ENCODE measurements at regions not wholly inside any gene's neighbourhood (a gene's known extent, or its start where the extent isn't known, plus 50 kb on each side); places are given as distances from the start of the nearest gene placed in this dataset.

DNA sequence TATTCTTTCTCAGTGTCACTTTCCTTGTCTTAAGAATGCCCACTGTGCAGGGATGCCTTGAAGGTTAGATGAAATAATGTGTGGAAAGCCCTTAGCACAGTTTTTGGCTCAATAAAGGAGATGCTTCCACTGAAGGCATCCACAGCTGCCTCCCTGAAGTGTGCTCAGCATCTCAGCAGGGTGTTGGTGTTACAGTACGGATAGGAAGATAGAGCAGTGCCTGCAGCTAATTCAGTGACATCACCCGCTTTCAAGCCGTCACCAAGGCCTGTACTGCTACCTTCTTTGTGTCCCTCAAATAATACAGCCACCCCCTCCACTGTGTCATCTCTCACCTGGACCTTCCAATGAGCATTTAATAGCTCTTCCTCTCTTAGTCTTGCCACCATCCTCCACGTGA is 59.0 kb downstream of the NDUFS5 start:
- in situ Hi-C loops (cut with HindIII; ENCODE audit: low pct_unique_long_range_greater_than_20kb, low sequenced_read_pairs): no loop called here
- DNase-seq (ENCODE audit: low read depth, low spot score): no peak

DNA sequence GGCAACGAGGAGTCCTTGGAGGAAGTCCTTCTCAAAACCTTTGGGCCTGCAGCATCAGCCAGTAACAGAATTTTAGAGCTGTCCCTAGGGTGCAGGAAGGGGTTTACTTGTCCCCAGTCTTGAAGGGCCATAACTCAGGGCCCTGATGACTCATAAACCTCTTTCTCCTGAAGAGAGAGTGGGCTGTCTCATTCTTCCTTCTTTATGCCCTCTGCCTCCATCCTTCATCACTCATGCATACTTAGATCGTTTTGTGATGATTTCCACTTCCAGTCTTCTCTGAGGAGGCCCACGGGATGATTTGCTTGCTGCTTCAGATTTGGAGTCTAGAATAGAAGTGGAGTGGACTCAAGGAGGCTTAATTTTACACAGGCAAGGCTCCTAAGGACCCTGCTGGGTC is 60.2 kb downstream of the NDUFS5 start:
- no peak for DNase-seq (ENCODE audit: low read depth, low spot score)
- in situ Hi-C loops (cut with HindIII; ENCODE audit: low pct_unique_long_range_greater_than_20kb, low sequenced_read_pairs): no loop called here

DNA sequence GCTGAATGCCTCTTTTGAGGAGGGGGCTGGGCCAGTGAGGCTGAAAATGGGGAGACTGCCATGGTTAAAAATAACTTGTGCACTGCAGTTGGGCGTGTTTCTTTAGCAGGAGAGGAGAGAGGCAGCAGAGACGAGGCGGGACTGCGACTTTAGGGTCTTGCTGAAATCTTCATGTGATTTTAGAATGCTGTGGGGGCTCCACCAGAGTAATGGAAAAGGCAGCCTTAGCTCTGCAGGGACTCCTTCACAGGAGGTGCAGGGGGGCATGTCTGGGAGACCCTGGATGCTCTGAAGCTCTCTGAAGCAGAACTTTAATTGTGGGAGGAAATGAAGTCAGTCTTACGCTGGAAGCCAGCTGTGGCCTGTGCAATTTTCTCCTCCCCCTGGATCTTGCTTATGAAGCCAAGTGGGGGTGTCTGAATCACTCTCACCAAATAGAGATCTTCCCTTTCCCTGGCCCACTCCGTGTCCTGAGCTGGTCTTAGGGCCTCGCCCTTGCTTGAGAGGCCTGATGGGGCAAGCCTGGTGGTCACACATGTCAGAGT is 60.8 kb downstream of the NDUFS5 start:
- in situ Hi-C loops (cut with HindIII; ENCODE audit: low pct_unique_long_range_greater_than_20kb, low sequenced_read_pairs): no loop called here
- no peak for DNase-seq (ENCODE audit: low read depth, low spot score)

DNA sequence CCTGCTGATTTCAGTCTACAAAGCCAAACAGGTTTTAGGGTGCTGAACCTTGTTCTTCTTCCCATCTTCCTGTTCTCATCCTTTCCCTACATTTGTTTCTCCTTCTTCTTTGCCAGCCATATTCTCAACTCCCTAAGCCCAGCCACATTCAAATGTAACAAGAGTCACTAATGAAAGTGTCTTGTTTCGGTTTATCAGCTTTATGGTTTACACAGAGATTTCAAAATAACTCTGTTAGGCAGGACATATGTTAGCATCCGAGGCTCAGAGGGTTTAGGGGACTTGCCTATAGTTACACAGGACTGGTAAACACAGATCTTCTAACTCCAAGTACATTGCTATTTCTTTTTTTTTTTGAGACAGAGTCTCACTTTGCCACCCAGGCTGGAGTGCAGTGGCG is 61.3 kb downstream of the NDUFS5 start:
- in situ Hi-C loops (cut with HindIII; ENCODE audit: low pct_unique_long_range_greater_than_20kb, low sequenced_read_pairs): no loop called here
- DNase-seq (ENCODE audit: low read depth, low spot score): no peak

DNA sequence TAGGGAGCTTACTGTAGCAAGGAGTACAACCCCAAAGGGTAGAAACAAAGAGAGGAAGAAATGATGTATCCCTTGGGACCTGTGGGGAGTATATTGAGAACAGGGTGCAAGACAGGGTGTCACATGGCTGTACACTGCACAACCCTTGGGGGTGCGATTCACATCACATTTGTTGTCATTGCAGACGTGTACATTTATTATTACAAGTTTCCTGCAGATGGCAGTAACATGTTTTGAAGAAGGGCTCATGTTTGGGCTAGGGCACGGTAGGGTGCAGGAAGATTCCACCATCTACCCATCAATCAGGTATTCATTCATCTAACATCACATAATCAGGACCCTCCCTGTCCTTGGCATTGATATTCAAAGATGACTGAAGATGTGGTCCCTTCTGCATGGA is 62.5 kb downstream of the NDUFS5 start:
- in situ Hi-C loops (cut with HindIII; ENCODE audit: low pct_unique_long_range_greater_than_20kb, low sequenced_read_pairs): no loop called here
- no peak for DNase-seq (ENCODE audit: low read depth, low spot score)

DNA sequence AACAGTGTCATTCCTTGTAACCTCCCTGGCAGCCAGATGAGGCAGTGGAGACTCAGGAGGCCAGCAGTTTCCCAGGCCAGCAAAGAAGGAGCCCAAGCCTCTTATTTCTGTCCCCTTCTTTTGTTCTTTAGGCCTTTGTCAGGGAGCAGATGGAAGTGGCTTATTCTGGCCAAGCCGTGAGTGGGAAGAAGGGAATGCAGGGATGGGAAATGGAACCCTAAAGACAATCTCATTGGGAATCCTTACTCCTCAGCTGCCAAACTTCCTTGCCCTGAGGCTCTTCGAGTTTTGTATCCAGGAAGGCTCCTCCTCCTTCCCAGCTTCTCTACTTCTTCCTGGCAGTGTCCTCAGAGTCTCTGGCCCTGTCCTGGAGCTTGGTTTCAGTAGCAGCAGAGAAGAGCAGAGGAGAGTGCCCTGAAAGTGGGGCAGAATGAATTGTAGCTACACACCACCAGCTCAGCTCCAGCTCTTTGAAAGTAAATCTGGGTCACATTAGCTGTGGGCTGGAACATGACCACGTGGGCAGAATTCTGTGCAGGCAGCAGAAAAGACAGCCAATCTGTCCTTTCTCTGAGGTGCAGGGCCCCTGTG is 63.9 kb downstream of the NDUFS5 start:
- in situ Hi-C loops (cut with HindIII; ENCODE audit: low pct_unique_long_range_greater_than_20kb, low sequenced_read_pairs): no loop called here
- DNase-seq (ENCODE audit: low read depth, low spot score): peak; percentile 37

DNA sequence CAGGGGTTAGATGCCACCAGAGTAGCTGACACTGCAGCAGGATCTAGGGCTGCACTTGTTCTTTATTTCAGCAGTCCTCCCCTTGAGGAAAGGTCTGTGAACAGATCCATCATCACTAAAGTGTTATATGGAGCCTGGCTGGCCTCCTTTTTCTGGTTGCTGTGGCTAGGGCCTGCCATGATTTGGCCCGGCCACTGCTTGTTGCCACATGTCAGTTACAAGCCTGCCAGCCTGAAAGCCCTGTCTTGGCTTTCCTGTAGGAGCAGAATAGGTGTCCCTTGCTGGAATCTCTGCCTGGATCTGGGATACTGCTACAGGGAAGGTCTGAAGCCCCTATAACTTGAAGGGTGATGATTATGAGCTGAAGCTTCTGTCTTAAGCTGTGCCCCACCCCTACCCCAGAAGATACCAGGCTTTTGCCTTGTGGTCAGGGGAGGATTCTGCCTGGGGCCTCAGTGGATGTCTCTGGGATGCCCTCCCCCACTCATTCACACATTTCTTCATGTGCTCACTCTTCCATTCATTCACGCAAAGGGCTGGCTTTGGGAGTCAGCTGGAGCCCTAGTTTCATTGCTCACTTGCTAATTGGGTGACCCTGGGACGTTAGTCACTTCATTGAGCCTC is 64.7 kb downstream of the NDUFS5 start:
- DNase-seq (ENCODE audit: low read depth, low spot score): no peak
- in situ Hi-C loops (cut with HindIII; ENCODE audit: low pct_unique_long_range_greater_than_20kb, low sequenced_read_pairs): no loop called here

DNA sequence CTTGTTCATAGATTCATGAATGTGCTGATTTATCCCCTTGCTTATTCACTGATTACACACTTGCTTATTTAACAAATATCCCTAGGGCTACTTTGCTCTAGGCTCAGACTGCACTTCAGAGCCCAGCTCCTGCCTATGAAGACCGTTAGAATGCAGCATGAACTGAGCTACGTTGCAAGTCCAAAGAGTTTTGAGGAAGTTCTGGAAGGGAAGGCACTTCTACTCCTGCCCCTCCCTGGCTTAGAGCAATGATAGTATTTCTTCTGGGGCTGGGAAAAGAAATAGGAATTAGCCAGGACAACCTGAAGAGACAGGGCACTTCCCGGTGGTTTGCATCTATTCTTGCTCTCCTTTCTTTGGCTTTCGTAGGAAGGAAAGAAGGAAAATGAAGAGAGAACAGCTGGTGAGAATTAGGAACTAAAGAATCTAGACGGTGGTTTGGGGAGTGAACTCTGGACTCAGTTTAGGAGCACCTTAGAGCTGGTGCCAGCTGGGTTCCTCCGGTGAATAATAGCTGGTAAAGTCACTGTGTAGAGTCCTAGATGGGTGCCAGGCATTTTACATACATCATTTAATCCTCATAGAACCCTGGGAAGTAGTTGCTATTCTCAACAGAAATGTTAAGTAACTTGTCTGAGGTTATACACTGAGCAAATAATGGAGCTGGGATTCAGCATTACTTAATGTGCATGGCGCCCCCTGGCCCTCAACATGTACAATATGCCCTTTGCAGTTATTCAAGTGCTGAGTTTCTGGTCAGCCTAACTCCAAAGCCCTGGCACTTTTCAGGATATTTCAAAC is 65.9 kb downstream of the NDUFS5 start:
- DNase-seq (ENCODE audit: low read depth, low spot score): peak; percentile 72
- in situ Hi-C loops (cut with HindIII; ENCODE audit: low pct_unique_long_range_greater_than_20kb, low sequenced_read_pairs): no loop called here

DNA sequence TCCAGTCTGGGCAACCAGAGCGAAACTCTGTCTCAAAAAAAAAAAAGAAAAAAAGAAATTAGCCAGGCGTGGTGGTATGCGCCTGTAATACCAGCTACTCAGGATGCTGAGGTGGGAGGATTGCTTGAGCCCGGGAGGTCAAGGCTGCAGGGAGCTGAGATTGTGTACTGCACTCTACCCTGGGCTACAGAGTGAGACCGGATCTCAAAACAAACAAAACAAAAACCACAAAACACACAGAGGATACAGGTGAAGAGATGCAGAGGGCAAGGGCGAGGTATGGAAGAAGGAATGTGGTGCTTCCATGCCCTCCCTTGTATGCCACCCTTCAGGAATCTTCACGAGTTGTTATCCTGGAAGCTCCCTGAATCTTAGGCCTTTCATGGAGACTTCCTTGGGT is 68.5 kb downstream of the NDUFS5 start:
- no peak for DNase-seq (ENCODE audit: low read depth, low spot score)
- in situ Hi-C loops (cut with HindIII; ENCODE audit: low pct_unique_long_range_greater_than_20kb, low sequenced_read_pairs): no loop called here

DNA sequence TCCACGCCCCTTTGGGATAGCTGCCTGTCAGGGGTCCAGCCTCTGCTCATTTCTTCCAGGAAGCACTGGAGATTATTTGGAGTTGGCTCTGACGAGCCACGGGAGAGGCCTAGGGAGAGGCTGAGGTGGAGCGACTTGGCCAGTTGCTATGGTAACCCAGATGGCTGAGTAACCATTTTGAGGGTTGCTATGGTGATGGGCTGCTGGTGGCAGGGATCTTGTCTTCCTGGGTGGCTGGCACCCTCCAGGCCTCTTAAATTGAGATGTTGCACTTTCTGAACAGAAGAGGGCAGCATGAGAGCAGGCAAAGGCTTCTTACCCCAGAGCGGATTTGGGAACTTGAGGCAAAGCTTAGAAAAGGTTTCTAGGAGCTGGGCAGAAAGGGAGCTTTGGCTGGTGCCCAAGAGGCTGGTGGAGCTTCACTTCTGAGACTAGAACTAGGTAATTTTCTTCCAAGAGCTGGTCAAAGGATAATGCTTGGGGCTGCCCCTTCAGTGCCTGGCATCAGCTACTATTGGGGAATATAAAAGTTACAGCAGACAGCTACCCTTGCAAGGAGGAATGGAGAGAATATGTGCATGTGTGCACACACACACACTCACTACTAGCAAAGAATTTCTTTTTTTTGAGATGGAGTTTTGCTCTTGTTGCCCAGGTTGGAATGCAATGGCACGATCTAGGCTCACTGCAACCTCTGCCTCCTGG is 72.5 kb downstream of the NDUFS5 start:
- in situ Hi-C loops (cut with HindIII; ENCODE audit: low pct_unique_long_range_greater_than_20kb, low sequenced_read_pairs): no loop called here
- peak; percentile 88 for DNase-seq (ENCODE audit: low read depth, low spot score)

DNA sequence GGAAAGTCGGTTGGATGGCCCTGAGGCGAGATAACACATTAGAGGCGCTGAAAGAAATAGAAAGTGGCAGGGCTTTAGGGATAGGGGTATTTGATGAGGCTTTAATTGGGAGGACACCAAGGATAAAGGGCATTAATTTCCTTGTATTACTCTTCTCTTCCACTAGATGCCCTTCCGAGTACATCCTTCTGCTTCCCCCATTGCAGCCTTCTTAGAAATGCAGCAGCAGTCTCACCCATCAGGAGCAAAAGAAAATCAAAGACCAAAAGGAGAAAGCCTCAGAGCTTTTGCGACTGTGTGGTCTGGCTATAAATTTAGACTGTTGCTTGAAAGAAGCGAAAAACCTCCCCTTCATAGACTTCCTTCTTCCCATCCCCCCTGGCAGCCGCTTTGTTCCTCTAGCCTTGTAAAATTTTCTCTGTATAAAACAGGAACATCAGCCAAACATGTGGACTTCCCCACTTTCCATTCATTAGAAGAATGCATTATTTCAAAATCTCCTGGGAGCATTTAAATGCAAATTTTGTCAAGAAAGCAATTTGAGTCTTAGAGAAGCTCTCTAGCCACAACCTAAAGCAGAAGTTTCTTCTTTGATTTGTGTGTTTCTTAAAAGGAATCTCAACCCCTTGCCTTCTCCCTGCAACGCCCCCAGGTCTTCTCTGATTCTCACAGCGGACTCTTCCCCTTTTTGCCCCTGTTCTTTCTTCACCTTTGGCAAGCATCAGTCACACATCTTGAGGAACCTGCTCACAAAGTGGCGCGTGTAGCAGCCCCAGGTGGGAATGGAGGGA is 76.6 kb downstream of the NDUFS5 start:
- in situ Hi-C loops (cut with HindIII; ENCODE audit: low pct_unique_long_range_greater_than_20kb, low sequenced_read_pairs): no loop called here

DNA sequence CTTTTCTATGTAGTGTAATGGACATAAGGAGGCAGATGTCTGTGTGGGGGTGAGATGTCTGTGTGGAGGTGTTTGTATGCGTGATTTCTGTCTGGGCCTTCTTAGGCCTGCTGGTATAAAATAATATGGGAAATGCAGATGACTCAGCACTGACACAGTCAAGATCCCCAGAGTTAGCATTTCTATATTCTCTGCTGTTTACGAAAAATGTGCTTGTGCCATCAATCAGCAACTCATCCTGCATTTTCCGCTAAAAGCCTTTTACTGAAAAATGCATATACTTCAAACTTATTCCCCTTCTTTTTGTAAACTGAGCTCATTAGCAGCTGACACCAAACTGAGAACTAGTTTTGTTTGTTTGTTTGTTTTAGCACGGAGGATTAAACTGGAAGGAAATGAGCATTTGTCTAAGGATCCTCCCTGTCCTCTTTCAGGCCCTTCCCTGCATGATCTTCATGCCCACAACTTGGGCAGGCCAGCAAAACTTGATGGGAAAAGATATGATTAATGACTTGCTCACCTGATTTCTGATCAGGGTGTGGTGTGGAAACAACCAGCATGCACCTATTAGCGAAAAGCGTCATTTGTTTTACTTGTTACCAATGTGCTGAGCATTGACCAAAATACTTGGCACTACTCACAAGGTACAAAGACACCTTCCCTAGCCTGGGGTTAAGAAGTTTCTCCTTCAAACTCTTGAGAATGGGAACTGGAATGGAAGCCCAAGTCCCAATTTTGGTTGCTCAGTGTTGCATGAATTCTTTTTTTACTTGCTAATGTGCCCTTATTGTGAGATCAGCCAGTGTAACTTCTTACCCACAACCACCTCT is 77.4 kb downstream of the NDUFS5 start:
- DNase-seq (ENCODE audit: low read depth, low spot score): no peak
- in situ Hi-C loops (cut with HindIII; ENCODE audit: low pct_unique_long_range_greater_than_20kb, low sequenced_read_pairs): no loop called here

More for the DNA sequence above, 76.6 kb downstream of the NDUFS5 start:
- peak; percentile 77 for DNase-seq (ENCODE audit: low read depth, low spot score)

DNA sequence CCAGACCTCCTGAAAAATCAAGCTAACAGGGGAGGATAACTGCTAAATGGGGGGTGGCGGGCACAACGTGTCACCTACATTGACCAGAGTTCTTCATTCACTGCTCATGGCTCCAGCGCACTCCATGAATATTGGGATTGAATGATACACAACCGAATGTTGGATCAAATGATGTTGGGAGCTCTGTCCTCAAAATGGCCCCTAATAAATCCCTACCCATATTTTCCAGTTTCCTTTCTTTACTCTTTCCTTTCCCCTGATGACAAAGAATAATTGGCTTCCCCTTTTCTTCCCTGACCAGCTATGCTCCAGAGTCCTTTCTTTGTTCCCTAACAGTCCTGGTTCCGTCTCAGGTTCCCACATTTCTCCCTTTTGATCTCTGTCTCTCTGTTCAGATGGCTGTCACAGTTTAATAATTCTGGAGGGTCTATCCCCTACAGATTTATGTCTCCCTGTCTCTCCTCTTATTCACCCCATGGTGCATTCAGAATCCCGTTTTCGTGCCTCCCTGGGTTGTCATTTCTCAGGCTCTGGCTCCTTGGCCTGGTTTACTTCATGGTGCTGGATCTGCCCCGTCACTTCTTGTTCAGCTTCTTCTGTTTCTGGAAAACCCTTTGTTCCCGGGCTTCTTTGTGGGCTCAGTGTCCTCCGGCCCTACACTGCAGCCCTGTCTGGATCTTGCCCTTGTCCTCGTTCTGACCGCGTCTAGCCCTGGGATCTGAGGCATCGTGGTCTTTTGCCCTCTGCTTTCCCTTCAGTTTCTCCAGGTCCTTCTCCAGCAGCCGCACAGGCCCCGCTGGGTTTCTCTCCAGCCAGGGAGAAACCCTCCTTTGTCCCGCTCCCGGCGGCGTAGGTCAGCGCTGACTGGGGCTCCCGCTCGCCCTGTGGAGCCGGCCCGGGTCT is 78.3 kb downstream of the NDUFS5 start:
- in situ Hi-C loops (cut with HindIII; ENCODE audit: low pct_unique_long_range_greater_than_20kb, low sequenced_read_pairs): no loop called here
- no peak for DNase-seq (ENCODE audit: low read depth, low spot score)

DNA sequence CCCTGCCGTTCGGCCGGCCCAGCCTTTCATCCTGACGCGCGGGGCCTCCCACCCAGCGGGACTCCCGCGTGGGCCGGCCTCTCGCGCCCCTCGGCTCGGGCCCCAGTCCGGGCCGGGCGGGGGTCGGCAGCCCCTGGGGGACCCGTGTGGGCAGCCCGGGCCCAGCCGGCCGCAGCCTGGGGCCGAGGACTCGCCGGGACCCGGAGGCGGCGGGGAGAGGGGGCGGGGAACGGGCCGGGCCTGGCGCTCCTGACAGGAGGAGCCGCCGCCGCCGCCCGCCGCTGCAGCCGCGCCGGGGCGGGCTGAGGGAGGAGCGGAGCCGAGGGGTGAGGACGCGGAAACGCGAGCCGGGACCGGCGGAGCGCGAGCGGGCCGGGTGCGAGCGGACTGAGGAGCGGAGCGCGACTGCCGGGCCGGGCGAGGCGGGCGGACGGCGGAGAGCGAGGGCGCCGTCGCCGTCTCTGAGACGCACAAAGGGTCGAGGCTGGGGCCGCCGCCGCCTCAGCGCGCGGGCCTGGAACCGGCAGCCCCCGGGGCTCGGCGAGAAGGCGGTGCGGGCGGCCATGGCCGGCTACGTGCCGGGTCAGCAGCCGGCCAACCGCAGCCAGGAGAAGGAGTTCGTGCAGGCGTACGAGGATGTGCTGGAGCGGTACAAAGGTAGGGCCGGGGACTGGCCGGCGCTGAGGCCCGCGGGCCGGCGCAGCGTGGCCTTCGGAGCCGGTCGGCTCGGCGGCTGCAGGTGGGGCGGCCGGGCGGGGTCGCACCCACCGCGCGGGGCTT is 79.1 kb downstream of the NDUFS5 start:
- DNase-seq (ENCODE audit: low read depth, low spot score): peak; percentile 59
- in situ Hi-C loops (cut with HindIII; ENCODE audit: low pct_unique_long_range_greater_than_20kb, low sequenced_read_pairs): no loop called here

Data from SK-MEL-5 (cell line).